Lower leg skin (tissue), 4 donors: ENCODE measurements at regions not wholly inside any gene's neighbourhood (a gene's known extent, or its start where the extent isn't known, plus 50 kb on each side); places are given as distances from the start of the nearest gene placed in this dataset.

ENCODE experiments used
- DNase-seq, 2 donors: peaks; one replicate each; pipeline ENCODE4 v3.0.0-alpha.2; 2019; ENCODE audit warnings: low spot score in 2 of 2
- H3K4me3 ChIP-seq: fragments of 200-600 bp; sonication (generic); 2 replicates; pipeline ENCODE4 v1.5.1; 2017; ENCODE audit warnings: mild to moderate bottlenecking, low read depth; ENCODE audit not compliant: poor library complexity, severe bottlenecking
- POLR2A ChIP-seq, 2 donors: fragments of 450-650 bp; IDR thresholded peaks; one replicate each; pipeline ENCODE4 v1.6.1; 2016 to 2017; ENCODE audit warnings: antibody characterized with exemption in 2 of 2, mild to moderate bottlenecking in 1 of 2, moderate library complexity in 1 of 2
- WGBS, 2 donors: methylation state at CpG; one replicate each; pipeline ENCODE4 v1.1.5; 2018; 5-methylcytosine and 5-hydroxymethylcytosine counted together
- intact Hi-C: fragments of 100-400 bp; cut with DNase I; formaldehyde crosslinking; loops from one replicate; pipeline ENCODE4 v1.15.0; 2023; ENCODE audit warnings: low total_unique reads
- TF ChIP-seq, protein P1 (sequence below), 3 donors: fragments of 450-650 bp; IDR thresholded peaks; one replicate each; pipeline ENCODE4 v1.5.1; 2016; ENCODE audit warnings: antibody characterized with exemption in 3 of 3, mild to moderate bottlenecking in 3 of 3, moderate library complexity in 2 of 3

- DNase-seq = no peak
- no peak overlapping the region for H3K4me3 ChIP-seq
- 83 to 85% methylated on average over 1 of the region's 1 CpG for WGBS, 2 donors
- no peak for TF ChIP-seq POLR2A (IDR thresholded peaks at IDR 0.05)
- TF ChIP-seq, protein P1, sequence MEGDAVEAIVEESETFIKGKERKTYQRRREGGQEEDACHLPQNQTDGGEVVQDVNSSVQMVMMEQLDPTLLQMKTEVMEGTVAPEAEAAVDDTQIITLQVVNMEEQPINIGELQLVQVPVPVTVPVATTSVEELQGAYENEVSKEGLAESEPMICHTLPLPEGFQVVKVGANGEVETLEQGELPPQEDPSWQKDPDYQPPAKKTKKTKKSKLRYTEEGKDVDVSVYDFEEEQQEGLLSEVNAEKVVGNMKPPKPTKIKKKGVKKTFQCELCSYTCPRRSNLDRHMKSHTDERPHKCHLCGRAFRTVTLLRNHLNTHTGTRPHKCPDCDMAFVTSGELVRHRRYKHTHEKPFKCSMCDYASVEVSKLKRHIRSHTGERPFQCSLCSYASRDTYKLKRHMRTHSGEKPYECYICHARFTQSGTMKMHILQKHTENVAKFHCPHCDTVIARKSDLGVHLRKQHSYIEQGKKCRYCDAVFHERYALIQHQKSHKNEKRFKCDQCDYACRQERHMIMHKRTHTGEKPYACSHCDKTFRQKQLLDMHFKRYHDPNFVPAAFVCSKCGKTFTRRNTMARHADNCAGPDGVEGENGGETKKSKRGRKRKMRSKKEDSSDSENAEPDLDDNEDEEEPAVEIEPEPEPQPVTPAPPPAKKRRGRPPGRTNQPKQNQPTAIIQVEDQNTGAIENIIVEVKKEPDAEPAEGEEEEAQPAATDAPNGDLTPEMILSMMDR (IDR thresholded peaks at IDR 0.05) = no peak
- intact Hi-C loops = no loop called here
Measured at GRCh38 chr2:57453945-57454344, 592.7 kb upstream of the VRK2 start.

GRCh38 chr2:57460396-57461276 is 586.0 kb upstream of the VRK2 start:
- WGBS, 2 donors = 56 to 74% methylated on average over 2 of the region's 2 CpGs
- DNase-seq = no peak
- TF ChIP-seq, protein P1 (IDR thresholded peaks at IDR 0.05) = no peak
- TF ChIP-seq POLR2A (IDR thresholded peaks at IDR 0.05) = no peak
- H3K4me3 ChIP-seq = no peak overlapping the region
- intact Hi-C loops = no loop called here

- H3K4me3 ChIP-seq = no peak overlapping the region
- intact Hi-C loops = no loop called here
- TF ChIP-seq POLR2A (IDR thresholded peaks at IDR 0.05) = no peak
- TF ChIP-seq, protein P1 (IDR thresholded peaks at IDR 0.05) = no peak
- no peak for DNase-seq
- 73 to 74% methylated on average over 4 of the region's 4 CpGs for WGBS, 2 donors
Measured at GRCh38 chr2:57461624-57462023, 585.0 kb upstream of the VRK2 start.

- no peak overlapping the region for H3K4me3 ChIP-seq
- DNase-seq = no peak
- intact Hi-C loops = no loop called here
- TF ChIP-seq POLR2A (IDR thresholded peaks at IDR 0.05) = no peak
- TF ChIP-seq, protein P1 (IDR thresholded peaks at IDR 0.05) = no peak
- 91 to 95% methylated on average over 6 of the region's 6 CpGs for WGBS, 2 donors
Measured at GRCh38 chr2:57465067-57465466, 581.5 kb upstream of the VRK2 start.

GRCh38 chr2:57465967-57466366 is 580.6 kb upstream of the VRK2 start:
- TF ChIP-seq, protein P1 (IDR thresholded peaks at IDR 0.05) = no peak
- no peak for TF ChIP-seq POLR2A (IDR thresholded peaks at IDR 0.05)
- intact Hi-C loops = no loop called here
- WGBS, 2 donors = 74 to 82% methylated on average over 2 of the region's 2 CpGs
- H3K4me3 ChIP-seq = no peak overlapping the region
- no peak for DNase-seq
